SK-N-SH (cell line): ENCODE measurements at regions not wholly inside any gene's neighbourhood (a gene's known extent, or its start where the extent isn't known, plus 50 kb on each side); places are given as distances from the start of the nearest gene placed in this dataset.

ENCODE experiments used
- CTCF ChIA-PET: fragments of 300-600, 350-600 bp; formaldehyde crosslinking; extraction: SDS; loops from one replicate; lab custom pipeline; 2021; lab: Yijun Ruan, JAX
- POLR2A ChIA-PET: fragments of 350-600 bp; sonication (Branson Sonifier 250); formaldehyde crosslinking; extraction: SDS; loops from one replicate; lab custom pipeline; 2020; ENCODE audit warnings: antibody characterized with exemption, inconsistent platforms; lab: Yijun Ruan, JAX
- DNase-seq: peaks from one replicate; pipeline ENCODE4 v3.0.0; 2012
- H2AFZ ChIP-seq: fragments of 200-600 bp; sonication (generic); 2 replicates; pipeline ENCODE4 v1.8.1; 2016; ENCODE audit warnings: antibody characterized with exemption, mild to moderate bottlenecking, low read depth
- H3F3A ChIP-seq: fragments of 200-600 bp; sonication (generic); replicated peaks from 2 replicates; pipeline ENCODE3; 2016; ENCODE audit warnings: antibody characterized with exemption, mild to moderate bottlenecking; ENCODE audit not compliant: insufficient read depth
- H3K27ac ChIP-seq, 2 experiments: fragments of 200-500 bp in 1 of 2; fragments of 200-600 bp in 1 of 2; sonication (Bioruptor generic) in 1 of 2; sonication (generic), shearing (Covaris generic) in 1 of 2; 2 replicates each; pipeline versions ENCODE4 v1.5.1 to v1.6.1; 2014 to 2016; ENCODE audit warnings: low read depth in 2 of 2, inconsistent platforms in 1 of 2, low read length in 1 of 2, mild to moderate bottlenecking in 1 of 2, mixed read lengths in 1 of 2
- H3K27me3 ChIP-seq: fragments of 200-600 bp; sonication (generic), shearing (Covaris generic); 2 replicates; pipeline ENCODE4 v1.6.1; 2016; ENCODE audit warnings: mixed run types; ENCODE audit not compliant: insufficient read depth
- H3K36me3 ChIP-seq, 2 experiments: fragments of 200-500 bp in 1 of 2; fragments of 200-600 bp in 1 of 2; sonication (Bioruptor generic) in 1 of 2; sonication (generic) in 1 of 2; replicated peaks in 1 of 2; 2 replicates each; pipeline versions ENCODE3 to v1.5.1; 2014 to 2016; ENCODE audit warnings: low read length in 1 of 2, mild to moderate bottlenecking in 1 of 2; ENCODE audit not compliant: insufficient read depth in 2 of 2, control insufficient read depth in 1 of 2
- H3K4me1 ChIP-seq, 2 experiments: fragments of 200-500 bp in 1 of 2; fragments of 200-600 bp in 1 of 2; sonication (Bioruptor generic) in 1 of 2; sonication (generic), shearing (Covaris generic) in 1 of 2; 2 replicates each; pipeline versions ENCODE4 v1.5.1 to v1.6.1; 2014 to 2016; ENCODE audit warnings: low read depth in 1 of 2, low read length in 1 of 2, mixed run types in 1 of 2; ENCODE audit not compliant: insufficient read depth in 2 of 2, control insufficient read depth in 1 of 2
- H3K4me2 ChIP-seq: fragments of 200-600 bp; sonication (generic), shearing (Covaris generic); 2 replicates; pipeline ENCODE4 v1.6.1; 2017; ENCODE audit warnings: mixed run types
- H3K4me3 ChIP-seq, 2 experiments: fragments of 200-500 bp in 1 of 2; fragments of 200-600 bp in 1 of 2; sonication (Bioruptor generic) in 1 of 2; sonication (generic), shearing (Covaris generic) in 1 of 2; 2 replicates each; pipeline versions ENCODE4 v1.5.1 to v1.8.1; 2014 to 2016; ENCODE audit warnings: low read depth in 2 of 2, inconsistent platforms in 1 of 2, low read length in 1 of 2, mild to moderate bottlenecking in 1 of 2, mixed read lengths in 1 of 2, moderate library complexity in 1 of 2
- H3K79me2 ChIP-seq: fragments of 200-600 bp; sonication (generic); 2 replicates; pipeline ENCODE4 v1.8.1; 2017; ENCODE audit warnings: mild to moderate bottlenecking; ENCODE audit not compliant: insufficient read depth
- H3K9ac ChIP-seq: fragments of 200-600 bp; sonication (generic); 2 replicates; pipeline ENCODE4 v1.6.1; 2017; ENCODE audit warnings: mixed run types
- H3K9me2 ChIP-seq: fragments of 200-600 bp; sonication (generic); 2 replicates; pipeline ENCODE4 v1.6.1; 2017; ENCODE audit warnings: mixed run types
- H3K9me3 ChIP-seq: fragments of 200-600 bp; sonication (generic); 2 replicates; pipeline ENCODE4 v1.6.1; 2017; ENCODE audit warnings: mixed run types, mild to moderate bottlenecking, moderate library complexity
- H4K20me1 ChIP-seq: fragments of 200-600 bp; sonication (generic); 2 replicates; pipeline ENCODE4 v1.6.1; 2017; ENCODE audit warnings: mild to moderate bottlenecking, mixed run types; ENCODE audit not compliant: insufficient read depth
- EP300 ChIP-seq, 2 experiments: IDR thresholded peaks; 2 replicates each; pipeline versions ENCODE4 v1.4.0 to v1.6.1; 2012; ENCODE audit warnings: borderline replicate concordance in 1 of 2, low read depth in 1 of 2, low read length in 1 of 2
- FOSL2 ChIP-seq: IDR thresholded peaks from 2 replicates; pipeline ENCODE4 v1.4.0; 2012; ENCODE audit warnings: low read depth, mild to moderate bottlenecking, moderate library complexity, borderline replicate concordance
- FOXM1 ChIP-seq: IDR thresholded peaks from 2 replicates; pipeline ENCODE4 v1.4.0; 2012; ENCODE audit warnings: low read depth, mild to moderate bottlenecking
- JUND ChIP-seq: IDR thresholded peaks from 2 replicates; pipeline ENCODE4 v1.4.0; 2012
- MEF2A ChIP-seq: IDR thresholded peaks from 2 replicates; pipeline ENCODE4 v1.4.0; 2012; ENCODE audit warnings: low read depth, borderline replicate concordance
- NRF1 ChIP-seq: IDR thresholded peaks from 2 replicates; pipeline ENCODE4 v1.6.1; 2012; ENCODE audit warnings: low read depth, mild to moderate bottlenecking, low read length
- RAD21 ChIP-seq: IDR thresholded peaks from 2 replicates; pipeline ENCODE4 v1.6.1; 2012; ENCODE audit warnings: mild to moderate bottlenecking, low read length
- RCOR1 ChIP-seq: fragments of 150-350 bp; IDR thresholded peaks from 2 replicates; pipeline ENCODE4 v1.6.1; 2017; ENCODE audit warnings: antibody characterized with exemption, low read length
- TAF1 ChIP-seq: IDR thresholded peaks from 2 replicates; pipeline ENCODE4 v1.6.1; 2012; ENCODE audit warnings: low read depth, mild to moderate bottlenecking, low read length, moderate library complexity, borderline replicate concordance
- TCF12 ChIP-seq: IDR thresholded peaks from 2 replicates; pipeline ENCODE4 v1.4.0; 2012
- TEAD4 ChIP-seq: IDR thresholded peaks from 2 replicates; pipeline ENCODE4 v1.4.0; 2012; ENCODE audit warnings: mild to moderate bottlenecking, borderline replicate concordance; ENCODE audit not compliant: insufficient read depth
- YY1 ChIP-seq: IDR thresholded peaks from 2 replicates; pipeline ENCODE4 v1.4.0; 2012; ENCODE audit warnings: low read depth, mild to moderate bottlenecking
- WGBS: methylation state at CpG from one replicate; pipeline ENCODE4 v1.1.6; 2017; ENCODE audit warnings: low lambda C conversion rate; 5-methylcytosine and 5-hydroxymethylcytosine counted together
- TF ChIP-seq, protein P1 (sequence below): IDR thresholded peaks from 2 replicates; pipeline ENCODE4 v1.6.1; 2012; ENCODE audit warnings: mild to moderate bottlenecking, low read depth, low read length, moderate library complexity
- TF ChIP-seq, protein P2 (sequence below): IDR thresholded peaks from 2 replicates; pipeline ENCODE4 v1.4.0; 2012; ENCODE audit warnings: low read depth, borderline replicate concordance
- TF ChIP-seq, protein P3 (sequence below): fragments of 150-350 bp; IDR thresholded peaks from 2 replicates; pipeline ENCODE4 v1.6.1; 2017; ENCODE audit warnings: antibody characterized with exemption, low read length, low read depth, borderline replicate concordance
- TF ChIP-seq, protein P4 (sequence below): fragments of 150-350 bp; IDR thresholded peaks from 2 replicates; pipeline ENCODE4 v1.6.1; 2016; ENCODE audit warnings: mild to moderate bottlenecking, low read depth, low read length
- TF ChIP-seq, protein P5 (sequence below): IDR thresholded peaks from 2 replicates; pipeline ENCODE4 v1.4.0; 2012; ENCODE audit warnings: low read depth, borderline replicate concordance
- TF ChIP-seq, protein P6 (sequence below): IDR thresholded peaks from 2 replicates; pipeline ENCODE4; 2012

DNA sequence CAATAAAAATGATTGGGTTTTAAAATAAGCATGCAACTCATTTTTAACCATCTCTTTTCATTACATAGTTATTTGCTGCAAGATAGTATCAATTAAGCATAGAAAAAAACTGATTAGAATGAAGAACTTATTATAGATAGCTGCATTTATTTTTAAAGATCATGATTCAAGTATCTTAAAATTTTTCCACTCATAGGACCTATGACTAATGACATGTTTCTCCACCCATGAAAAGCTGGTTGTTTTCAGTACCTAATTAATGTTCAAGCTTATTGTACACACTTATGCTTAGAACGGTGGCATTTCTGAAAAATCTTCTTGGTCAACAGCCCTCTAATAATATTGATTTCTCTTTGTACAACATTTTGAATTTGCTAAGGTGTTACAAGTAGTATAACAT is 193.5 kb upstream of the PITX2 start (continued):
- TF ChIP-seq, protein P1, sequence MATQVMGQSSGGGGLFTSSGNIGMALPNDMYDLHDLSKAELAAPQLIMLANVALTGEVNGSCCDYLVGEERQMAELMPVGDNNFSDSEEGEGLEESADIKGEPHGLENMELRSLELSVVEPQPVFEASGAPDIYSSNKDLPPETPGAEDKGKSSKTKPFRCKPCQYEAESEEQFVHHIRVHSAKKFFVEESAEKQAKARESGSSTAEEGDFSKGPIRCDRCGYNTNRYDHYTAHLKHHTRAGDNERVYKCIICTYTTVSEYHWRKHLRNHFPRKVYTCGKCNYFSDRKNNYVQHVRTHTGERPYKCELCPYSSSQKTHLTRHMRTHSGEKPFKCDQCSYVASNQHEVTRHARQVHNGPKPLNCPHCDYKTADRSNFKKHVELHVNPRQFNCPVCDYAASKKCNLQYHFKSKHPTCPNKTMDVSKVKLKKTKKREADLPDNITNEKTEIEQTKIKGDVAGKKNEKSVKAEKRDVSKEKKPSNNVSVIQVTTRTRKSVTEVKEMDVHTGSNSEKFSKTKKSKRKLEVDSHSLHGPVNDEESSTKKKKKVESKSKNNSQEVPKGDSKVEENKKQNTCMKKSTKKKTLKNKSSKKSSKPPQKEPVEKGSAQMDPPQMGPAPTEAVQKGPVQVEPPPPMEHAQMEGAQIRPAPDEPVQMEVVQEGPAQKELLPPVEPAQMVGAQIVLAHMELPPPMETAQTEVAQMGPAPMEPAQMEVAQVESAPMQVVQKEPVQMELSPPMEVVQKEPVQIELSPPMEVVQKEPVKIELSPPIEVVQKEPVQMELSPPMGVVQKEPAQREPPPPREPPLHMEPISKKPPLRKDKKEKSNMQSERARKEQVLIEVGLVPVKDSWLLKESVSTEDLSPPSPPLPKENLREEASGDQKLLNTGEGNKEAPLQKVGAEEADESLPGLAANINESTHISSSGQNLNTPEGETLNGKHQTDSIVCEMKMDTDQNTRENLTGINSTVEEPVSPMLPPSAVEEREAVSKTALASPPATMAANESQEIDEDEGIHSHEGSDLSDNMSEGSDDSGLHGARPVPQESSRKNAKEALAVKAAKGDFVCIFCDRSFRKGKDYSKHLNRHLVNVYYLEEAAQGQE, result no peak

DNA sequence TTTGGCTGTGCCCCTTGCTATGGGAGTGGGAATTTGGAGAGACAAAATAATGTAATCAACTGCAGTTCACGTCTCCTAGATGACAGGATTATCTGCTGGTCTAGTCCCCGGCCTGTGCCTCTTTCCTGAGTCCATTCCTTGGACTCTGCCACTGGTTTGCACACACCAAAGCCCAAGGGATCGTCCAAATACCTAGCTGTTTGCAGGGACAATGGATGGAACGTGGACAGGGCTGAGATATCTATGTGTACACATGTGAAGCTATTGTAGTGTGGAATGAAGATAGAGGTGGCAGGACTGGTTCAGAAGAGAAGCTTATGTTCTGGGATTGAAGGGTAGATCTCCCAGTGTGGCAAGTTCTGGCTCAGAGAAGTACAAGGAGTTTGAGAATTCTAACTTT is 198.3 kb upstream of the PITX2 start:
- H3K4me3 ChIP-seq, result no peak overlapping the region
- H3K36me3 ChIP-seq, result no peaks in the 10 kb centered on the region
- WGBS, result 5% methylated on average over 4 of the region's 4 CpGs
- DNase-seq, result no peak
- H3K4me2 ChIP-seq, result no peak overlapping the region
- no peak overlapping the region for H3K9ac ChIP-seq
- TF ChIP-seq FOSL2, result no peak
- TF ChIP-seq, protein P2, sequence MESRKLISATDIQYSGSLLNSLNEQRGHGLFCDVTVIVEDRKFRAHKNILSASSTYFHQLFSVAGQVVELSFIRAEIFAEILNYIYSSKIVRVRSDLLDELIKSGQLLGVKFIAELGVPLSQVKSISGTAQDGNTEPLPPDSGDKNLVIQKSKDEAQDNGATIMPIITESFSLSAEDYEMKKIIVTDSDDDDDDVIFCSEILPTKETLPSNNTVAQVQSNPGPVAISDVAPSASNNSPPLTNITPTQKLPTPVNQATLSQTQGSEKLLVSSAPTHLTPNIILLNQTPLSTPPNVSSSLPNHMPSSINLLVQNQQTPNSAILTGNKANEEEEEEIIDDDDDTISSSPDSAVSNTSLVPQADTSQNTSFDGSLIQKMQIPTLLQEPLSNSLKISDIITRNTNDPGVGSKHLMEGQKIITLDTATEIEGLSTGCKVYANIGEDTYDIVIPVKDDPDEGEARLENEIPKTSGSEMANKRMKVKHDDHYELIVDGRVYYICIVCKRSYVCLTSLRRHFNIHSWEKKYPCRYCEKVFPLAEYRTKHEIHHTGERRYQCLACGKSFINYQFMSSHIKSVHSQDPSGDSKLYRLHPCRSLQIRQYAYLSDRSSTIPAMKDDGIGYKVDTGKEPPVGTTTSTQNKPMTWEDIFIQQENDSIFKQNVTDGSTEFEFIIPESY, result no peak
- TF ChIP-seq FOXM1, result no peak
- no peak for TF ChIP-seq YY1
- TF ChIP-seq, protein P3, sequence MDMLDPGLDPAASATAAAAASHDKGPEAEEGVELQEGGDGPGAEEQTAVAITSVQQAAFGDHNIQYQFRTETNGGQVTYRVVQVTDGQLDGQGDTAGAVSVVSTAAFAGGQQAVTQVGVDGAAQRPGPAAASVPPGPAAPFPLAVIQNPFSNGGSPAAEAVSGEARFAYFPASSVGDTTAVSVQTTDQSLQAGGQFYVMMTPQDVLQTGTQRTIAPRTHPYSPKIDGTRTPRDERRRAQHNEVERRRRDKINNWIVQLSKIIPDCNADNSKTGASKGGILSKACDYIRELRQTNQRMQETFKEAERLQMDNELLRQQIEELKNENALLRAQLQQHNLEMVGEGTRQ, result no peak
- TF ChIP-seq, protein P1, result no peak
- TF ChIP-seq MEF2A, result no peak
- TF ChIP-seq, protein P4, sequence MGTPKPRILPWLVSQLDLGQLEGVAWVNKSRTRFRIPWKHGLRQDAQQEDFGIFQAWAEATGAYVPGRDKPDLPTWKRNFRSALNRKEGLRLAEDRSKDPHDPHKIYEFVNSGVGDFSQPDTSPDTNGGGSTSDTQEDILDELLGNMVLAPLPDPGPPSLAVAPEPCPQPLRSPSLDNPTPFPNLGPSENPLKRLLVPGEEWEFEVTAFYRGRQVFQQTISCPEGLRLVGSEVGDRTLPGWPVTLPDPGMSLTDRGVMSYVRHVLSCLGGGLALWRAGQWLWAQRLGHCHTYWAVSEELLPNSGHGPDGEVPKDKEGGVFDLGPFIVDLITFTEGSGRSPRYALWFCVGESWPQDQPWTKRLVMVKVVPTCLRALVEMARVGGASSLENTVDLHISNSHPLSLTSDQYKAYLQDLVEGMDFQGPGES, result no peak
- no peak for TF ChIP-seq TEAD4
- no peak for TF ChIP-seq RAD21
- TF ChIP-seq TAF1, result no peak
- no peak for TF ChIP-seq JUND
- TF ChIP-seq, protein P5, sequence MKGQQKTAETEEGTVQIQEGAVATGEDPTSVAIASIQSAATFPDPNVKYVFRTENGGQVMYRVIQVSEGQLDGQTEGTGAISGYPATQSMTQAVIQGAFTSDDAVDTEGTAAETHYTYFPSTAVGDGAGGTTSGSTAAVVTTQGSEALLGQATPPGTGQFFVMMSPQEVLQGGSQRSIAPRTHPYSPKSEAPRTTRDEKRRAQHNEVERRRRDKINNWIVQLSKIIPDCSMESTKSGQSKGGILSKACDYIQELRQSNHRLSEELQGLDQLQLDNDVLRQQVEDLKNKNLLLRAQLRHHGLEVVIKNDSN, result no peak
- TF ChIP-seq NRF1, result no peak
- TF ChIP-seq TCF12, result no peak
- TF ChIP-seq, protein P6, sequence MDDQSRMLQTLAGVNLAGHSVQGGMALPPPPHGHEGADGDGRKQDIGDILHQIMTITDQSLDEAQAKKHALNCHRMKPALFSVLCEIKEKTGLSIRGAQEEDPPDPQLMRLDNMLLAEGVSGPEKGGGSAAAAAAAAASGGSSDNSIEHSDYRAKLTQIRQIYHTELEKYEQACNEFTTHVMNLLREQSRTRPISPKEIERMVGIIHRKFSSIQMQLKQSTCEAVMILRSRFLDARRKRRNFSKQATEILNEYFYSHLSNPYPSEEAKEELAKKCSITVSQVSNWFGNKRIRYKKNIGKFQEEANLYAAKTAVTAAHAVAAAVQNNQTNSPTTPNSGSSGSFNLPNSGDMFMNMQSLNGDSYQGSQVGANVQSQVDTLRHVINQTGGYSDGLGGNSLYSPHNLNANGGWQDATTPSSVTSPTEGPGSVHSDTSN, result no peak
- TF ChIP-seq RCOR1, result no peak
- TF ChIP-seq EP300 (IDR thresholded peaks at IDR 0.05; ENCODE audit: borderline replicate concordance in 1 of 2, low read depth in 1 of 2, low read length in 1 of 2), result no peak
- TF ChIP-seq, all 33 proteins: peak for 0
- H3K27me3 ChIP-seq, result peaks cover 7% of the 10 kb centered on the region
- H3K27ac ChIP-seq, result no peak overlapping the region
- H2AFZ ChIP-seq, result no peak overlapping the region
- H3K9me2 ChIP-seq, result no peaks in the 10 kb centered on the region
- H3F3A ChIP-seq, result no peaks in the 10 kb centered on the region
- H3K79me2 ChIP-seq, result no peaks in the 10 kb centered on the region
- ChIA-PET POLR2A (no interaction called here), CTCF (no interaction called here)
- no peaks in the 10 kb centered on the region for H3K4me1 ChIP-seq
- H3K9me3 ChIP-seq, result no peaks in the 10 kb centered on the region
- H4K20me1 ChIP-seq, result no peaks in the 10 kb centered on the region
